Psoas muscle (tissue), 7 donors: ENCODE measurements at regions not wholly inside any gene's neighbourhood (a gene's known extent, or its start where the extent isn't known, plus 50 kb on each side); places are given as distances from the start of the nearest gene placed in this dataset.

Experiments used
- ATAC-seq, 4 donors: fragments of 200-7000 bp; cut with Tn5 transposase; one replicate each; pipeline ENCODE4 v1.9.1; 2020; ENCODE audit warnings: moderate library complexity in 3 of 4, mild to moderate bottlenecking in 2 of 4
- DNase-seq, 2 donors: peaks; one replicate each; pipeline ENCODE4 v3.0.0-alpha.2; 2020
- H3K27ac ChIP-seq: fragments of 200-600 bp; one replicate; pipeline ENCODE4 v1.8.0; 2022
- H3K27me3 ChIP-seq, 3 donors: fragments of 200-600 bp in 1 of 3; one replicate each; pipeline versions ENCODE4 v1.6.1 to v1.8.0; 2013 to 2022; ENCODE audit warnings: low read length in 2 of 3, mild to moderate bottlenecking in 2 of 3, moderate library complexity in 1 of 3; ENCODE audit not compliant: insufficient read depth in 3 of 3
- H3K36me3 ChIP-seq, 2 donors: fragments of 200-600 bp in 1 of 2; one replicate each; pipeline versions ENCODE4 v1.6.1 to v1.8.0; 2013 to 2022; ENCODE audit warnings: low read depth in 1 of 2, mild to moderate bottlenecking in 1 of 2, moderate library complexity in 1 of 2; ENCODE audit not compliant: insufficient read depth in 1 of 2
- H3K4me1 ChIP-seq: fragments of 200-600 bp; one replicate; pipeline ENCODE4 v1.8.0; 2022
- H3K4me3 ChIP-seq: fragments of 200-600 bp; one replicate; pipeline ENCODE4 v1.8.0; 2022; ENCODE audit warnings: mild to moderate bottlenecking
- H3K9me3 ChIP-seq: fragments of 200-600 bp; one replicate; pipeline ENCODE4 v1.8.0; 2022
- CTCF ChIP-seq: fragments of 200-600 bp; IDR thresholded peaks from one replicate; pipeline ENCODE4 v1.8.0; 2022; ENCODE audit warnings: antibody characterized with exemption
- WGBS, 3 donors: extraction: QIAGEN DNeasy Blood & Tissue Kit; methylation state at CpG; one replicate each; pipeline versions ENCODE4 v1.1.6 to v1.1.7; 2013; 5-methylcytosine and 5-hydroxymethylcytosine counted together
- intact Hi-C, 2 donors: fragments of 100-400 bp; cut with DNase I; formaldehyde crosslinking; loops; one replicate each; pipeline versions ENCODE4 v1.11.0 to v1.14.2; 2022
- donor health status: healthy with polysubstance abuse.
- donor health status: DM: no; HTN: no; CAD: no; lungs with moderate emphysema.
- donor health status: Bipolar disorder and iron deficiency.
- donor health status: healthy.
- donor health status: DM: yes; HTN: yes; CAD: no.
- donor health status: DM: no; HTN: no; CAD: no.
- donor health status: DM: yes; HTN: yes; CAD: no.

- Histone ChIP-seq H3K9me3 (no peaks in the 10 kb centered on the region), H3K4me3 (no peak overlapping the region), H3K4me1 (no peaks in the 10 kb centered on the region), H3K27me3 (no peaks in the 10 kb centered on the region), H3K27ac (no peak overlapping the region), H3K36me3 (no peaks in the 10 kb centered on the region)
- ATAC-seq (no peak), DNase-seq (no peak)
- intact Hi-C loops, result no loop called here
- TF ChIP-seq CTCF, result no peak
These were observed 72.3 kb downstream of the KCTD12 start for GRCh38 chr13:76813891-76814290.

- no peaks in the 10 kb centered on the region for H3K4me1 ChIP-seq
- DNase-seq, result peak; percentile 65 to 68
- no peak overlapping the region for H3K4me3 ChIP-seq
- 43 to 54% (median 46%) methylated on average over 4 of the region's 4 CpGs for WGBS, 3 donors
- intact Hi-C loops, result no loop called here
- H3K27ac ChIP-seq, result no peak overlapping the region
- H3K27me3 ChIP-seq, result no peaks in the 10 kb centered on the region
- ATAC-seq, result peak in 3 of 4 donors; percentile 49 to 74 (median 69)
- no peaks in the 10 kb centered on the region for H3K9me3 ChIP-seq
- TF ChIP-seq CTCF, result no peak
- H3K36me3 ChIP-seq, result no peaks in the 10 kb centered on the region
These were observed 73.1 kb downstream of the KCTD12 start for GRCh38 chr13:76813000-76813691.

- Histone ChIP-seq H3K9me3 (no peaks in the 10 kb centered on the region), H3K36me3 (no peaks in the 10 kb centered on the region), H3K4me3 (no peak overlapping the region), H3K4me1 (no peaks in the 10 kb centered on the region), H3K27me3 (no peaks in the 10 kb centered on the region), H3K27ac (no peak overlapping the region)
- intact Hi-C loops, result no loop called here
- TF ChIP-seq CTCF, result no peak
- DNase-seq (peak; percentile 52 to 70), ATAC-seq (peak; percentile 49 to 69 (median 66))
- WGBS, 3 donors, result 23 to 36% (median 30%) methylated on average over 4 of the region's 4 CpGs
These were observed 73.9 kb downstream of the KCTD12 start for GRCh38 chr13:76812206-76812897.

- Histone ChIP-seq H3K27ac (no peak overlapping the region), H3K9me3 (no peaks in the 10 kb centered on the region), H3K4me3 (no peak overlapping the region), H3K27me3 (no peaks in the 10 kb centered on the region), H3K36me3 (no peaks in the 10 kb centered on the region), H3K4me1 (no peaks in the 10 kb centered on the region)
- intact Hi-C loops, result no loop called here
- 85 to 91% (median 89%) methylated on average over 1 of the region's 1 CpG for WGBS, 3 donors
- DNase-seq (no peak), ATAC-seq (no peak)
- TF ChIP-seq CTCF, result no peak
These were observed 76.8 kb downstream of the KCTD12 start for GRCh38 chr13:76809389-76809788.
